GM19351 (cell line): ENCODE measurements at regions not wholly inside any gene's neighbourhood (a gene's known extent, or its start where the extent isn't known, plus 50 kb on each side); places are given as distances from the start of the nearest gene placed in this dataset.

ENCODE experiments used
- ATAC-seq: cut with Tn5 transposase; IDR thresholded peaks from one replicate; pipeline ENCODE4 v1.9.1; 2021; ENCODE audit warnings: mild to moderate bottlenecking, moderate library complexity; ENCODE audit not compliant: unreplicated experiment

DNA sequence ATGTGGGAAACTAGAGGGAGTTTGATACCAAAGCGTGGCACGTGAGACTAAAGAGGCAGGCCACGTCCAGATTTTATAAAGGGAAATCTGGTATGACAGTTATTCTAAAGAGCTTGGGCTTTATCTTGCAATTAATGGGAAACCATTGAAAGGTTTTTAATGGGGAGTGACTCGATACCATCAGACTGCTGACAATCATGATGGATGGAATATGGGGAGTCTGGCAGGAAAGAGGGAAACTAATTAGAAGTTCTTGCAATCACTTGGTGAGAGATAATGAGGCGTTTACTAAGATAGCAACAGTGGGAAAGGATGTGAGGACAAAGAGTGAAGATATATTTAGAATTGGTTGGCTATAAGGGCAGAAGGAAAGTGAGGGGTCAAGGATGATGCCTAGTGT, 94.0 kb downstream of the MBL2 start:
- no peak for ATAC-seq

DNA sequence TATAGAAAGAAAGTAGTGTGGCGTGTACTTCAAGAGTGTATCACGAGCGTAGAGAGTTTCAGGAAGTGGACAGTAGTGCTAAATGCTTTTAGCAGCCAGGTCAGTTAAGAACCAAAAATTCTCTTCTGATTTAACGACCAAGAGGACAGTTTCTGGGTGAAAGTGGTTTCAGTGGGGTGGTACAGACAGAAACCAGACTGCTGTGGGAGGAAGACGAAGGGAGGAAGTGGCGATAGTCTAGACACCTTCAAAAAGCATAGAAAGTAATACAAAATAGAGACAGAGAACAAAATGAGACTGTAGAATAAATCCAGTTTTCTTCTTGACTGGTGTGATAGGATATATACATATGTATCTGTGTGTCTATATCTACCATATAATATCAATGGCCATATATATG, 93.5 kb downstream of the MBL2 start:
- peak; percentile 63 for ATAC-seq

DNA sequence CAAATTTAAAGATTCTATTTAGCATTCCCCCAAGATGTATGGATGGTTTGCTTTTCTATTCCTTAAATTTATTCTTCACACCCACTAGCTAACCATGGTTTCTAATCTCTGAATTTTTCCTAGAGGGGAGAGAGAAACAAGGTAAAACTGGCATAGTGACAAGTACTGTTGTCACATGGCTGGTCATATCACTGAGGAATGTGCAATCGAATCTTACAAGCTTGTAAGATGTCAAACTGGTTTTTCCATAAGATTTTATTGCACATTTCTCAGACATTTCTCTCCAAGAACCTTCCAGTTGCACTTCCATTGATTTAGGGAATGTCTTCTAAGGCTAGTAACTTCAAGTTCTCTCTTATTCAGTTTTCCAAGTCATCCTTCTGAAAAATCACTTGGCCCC, 89.8 kb downstream of the MBL2 start:
- ATAC-seq = no peak

DNA sequence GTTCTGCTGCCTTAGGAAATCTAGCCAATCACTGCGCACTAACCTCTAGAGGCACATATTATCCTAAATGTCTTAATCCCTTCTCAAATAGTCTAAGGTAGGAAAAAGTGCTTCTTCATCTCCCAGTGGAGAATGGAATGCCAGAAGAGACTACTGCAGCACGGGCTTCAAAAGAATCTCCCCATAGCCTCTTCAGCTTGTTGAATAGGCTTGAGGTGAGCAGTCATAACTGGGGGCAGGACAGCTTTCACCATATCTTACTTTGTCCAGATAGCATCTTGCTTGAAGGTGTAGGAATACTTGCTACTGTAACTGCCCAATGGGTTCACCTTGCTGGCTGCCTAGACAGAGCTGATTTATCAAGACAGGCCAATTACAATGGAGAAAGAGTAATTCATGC, 88.8 kb downstream of the MBL2 start:
- ATAC-seq = no peak

DNA sequence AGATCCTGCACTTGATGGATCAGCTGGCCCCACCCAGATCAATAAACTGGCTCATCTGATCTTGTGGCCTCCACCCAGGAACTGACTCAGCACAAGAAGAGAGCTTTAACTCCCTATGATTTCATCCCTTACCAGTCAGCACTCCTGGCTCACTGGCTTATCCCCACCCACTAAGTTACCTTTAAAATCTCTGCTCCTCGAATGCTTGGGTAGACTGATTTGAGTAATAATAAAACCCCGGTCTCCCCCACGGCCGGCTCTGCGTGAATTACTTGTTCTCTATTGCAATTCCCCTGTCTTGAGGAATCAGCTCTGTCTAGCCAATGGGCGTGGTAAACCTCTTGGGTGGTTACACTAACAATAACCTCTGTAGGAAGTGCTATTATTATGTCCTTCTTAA, 83.7 kb downstream of the MBL2 start:
- no peak for ATAC-seq

DNA sequence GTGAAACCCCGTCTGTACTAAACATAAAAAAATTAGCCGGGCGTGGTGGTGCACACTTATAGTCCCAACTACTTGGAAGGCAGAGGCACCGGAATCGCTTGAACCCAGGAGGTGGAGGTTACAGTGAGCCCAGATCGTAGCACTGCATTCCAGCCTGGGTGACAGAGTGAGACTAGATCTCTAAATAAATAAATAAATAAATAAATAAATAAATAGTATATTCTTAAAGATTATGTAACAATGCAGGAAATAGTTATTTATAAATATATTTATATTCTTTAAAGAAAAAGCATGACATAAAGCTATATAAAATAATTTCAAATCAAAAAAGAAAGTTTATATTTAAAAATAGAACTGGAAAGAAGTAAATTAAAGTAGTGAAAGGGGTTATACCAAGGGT, 76.4 kb downstream of the MBL2 start:
- no peak for ATAC-seq

DNA sequence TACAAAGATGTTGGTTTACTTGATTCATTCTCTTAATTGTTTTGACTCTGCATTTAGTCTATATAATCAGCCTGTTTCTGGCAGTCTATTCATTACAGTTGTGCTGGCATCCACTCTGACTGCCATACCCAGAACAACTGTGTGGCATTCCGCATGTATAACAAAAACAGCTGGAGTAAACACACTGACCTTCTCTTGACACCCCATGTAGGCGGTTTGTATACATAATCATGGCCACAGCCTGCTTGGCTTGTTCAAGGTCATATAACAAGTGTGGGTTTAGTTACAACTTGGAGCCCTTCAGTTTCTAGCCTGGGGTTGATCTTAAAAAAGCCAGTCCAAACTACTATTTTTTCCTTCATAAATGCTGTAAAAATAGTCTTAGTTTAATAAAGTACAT, 70.9 kb downstream of the MBL2 start:
- ATAC-seq = no peak

DNA sequence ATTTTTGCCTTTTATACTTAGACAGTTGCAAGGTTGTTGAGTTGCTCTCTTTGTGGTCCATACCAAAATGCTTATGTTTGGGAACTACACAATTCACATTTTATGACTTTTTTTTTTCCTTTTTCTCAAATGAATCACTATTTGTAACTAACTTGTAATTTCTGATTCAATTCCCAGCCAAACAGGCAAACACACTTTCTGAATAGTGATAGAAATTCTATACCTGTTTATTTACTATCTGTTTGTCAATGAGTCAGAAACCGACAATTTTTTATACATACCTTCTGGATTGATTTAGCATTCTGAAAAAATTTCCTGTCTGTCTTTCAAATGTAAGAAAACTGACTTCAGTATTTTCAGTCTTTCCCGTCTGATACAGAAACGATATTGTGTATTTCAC, 69.1 kb downstream of the MBL2 start:
- ATAC-seq = no peak

DNA sequence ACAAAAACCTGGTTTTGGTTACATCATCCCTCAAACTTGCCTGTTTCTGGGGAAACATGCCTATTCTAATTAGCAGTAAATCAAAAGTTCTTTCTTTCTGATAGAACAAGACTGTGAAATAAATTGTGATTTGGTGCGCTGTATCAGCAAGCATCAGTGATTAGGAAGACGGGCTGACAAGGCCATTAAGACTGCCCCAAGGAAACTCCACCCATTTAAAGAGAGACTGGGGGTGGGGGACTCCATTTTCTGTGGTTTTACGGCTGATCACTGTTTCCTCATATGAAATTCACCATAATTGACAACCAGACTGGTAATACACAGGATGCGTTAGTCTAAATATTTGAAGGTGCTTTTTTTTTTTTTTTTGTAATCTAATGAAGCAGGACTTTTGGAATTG, 68.7 kb downstream of the MBL2 start:
- peak; percentile 46 for ATAC-seq

DNA sequence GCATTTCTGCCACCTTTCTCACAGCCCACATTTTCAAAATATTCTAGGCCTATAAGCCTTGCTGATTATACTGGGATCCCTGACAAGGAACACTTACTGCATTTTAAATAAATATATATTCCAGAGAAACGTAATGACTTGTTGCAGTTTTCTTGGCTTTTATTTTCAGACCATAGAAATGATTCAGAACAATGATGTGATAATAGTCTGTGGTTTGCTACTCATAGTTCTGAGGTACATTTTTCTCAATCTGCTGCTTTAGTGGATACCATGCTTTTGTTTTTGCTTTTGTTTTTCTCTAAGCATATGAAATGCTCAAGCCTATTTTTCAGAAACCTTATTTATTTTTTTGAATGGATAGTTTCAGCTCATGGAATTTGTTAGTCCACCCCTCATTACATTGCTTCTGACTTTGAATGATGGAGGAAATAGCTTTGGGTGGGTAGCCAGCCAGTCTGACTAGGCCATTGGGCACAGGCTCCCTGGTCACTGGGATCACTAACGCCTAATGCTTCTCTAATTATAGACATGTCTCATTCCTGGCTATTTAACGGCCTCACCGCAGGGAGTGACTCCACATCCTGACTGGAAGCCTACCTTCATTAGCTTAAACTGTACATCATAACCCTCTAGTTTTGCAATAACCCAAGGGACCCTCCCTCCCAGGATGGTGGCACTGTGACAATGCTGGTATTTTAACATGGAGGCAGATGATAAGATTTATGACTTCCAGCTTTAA, 66.1 kb downstream of the MBL2 start:
- no peak for ATAC-seq
